ENCODE measurements at regions not wholly inside any gene's neighbourhood (a gene's known extent, or its start where the extent isn't known, plus 50 kb on each side); places are given as distances from the start of the nearest gene placed in this dataset.
"Not testable (repeated sequence)": the region's sequence is repeated elsewhere in the genome, so short reads cannot be mapped to it uniquely, and the experiment has no call there.

DNA sequence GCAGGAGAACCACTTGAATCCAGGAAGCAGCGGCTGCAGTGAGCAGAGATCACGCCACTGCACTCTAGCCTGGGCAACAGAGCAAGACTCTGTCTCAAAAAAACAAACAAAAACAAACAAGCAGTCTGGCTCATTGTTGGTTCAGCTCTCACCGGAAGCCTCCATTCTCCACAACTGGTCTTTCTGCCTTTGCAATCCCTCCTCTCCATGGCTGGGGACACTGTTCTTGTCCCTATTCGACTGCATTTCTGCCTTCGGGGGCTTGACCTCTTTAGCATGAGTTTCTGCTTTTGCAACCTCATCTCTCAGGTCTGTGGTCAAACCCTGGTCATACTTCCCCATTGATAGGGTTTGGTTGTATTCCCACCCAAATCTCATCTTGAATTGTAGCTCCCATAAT lies 216.3 kb upstream of the NR5A2 start:
- Histone ChIP-seq H3K36me3 (ENCODE audit: control insufficient read depth, insufficient read depth, low read length) (no peaks in the 10 kb centered on the region), H3K27me3 (ENCODE audit: control insufficient read depth, insufficient read depth, low read length) (no peaks in the 10 kb centered on the region), H3K4me3 (ENCODE audit: low read depth, low read length) (no peak overlapping the region), H3K9me3 (ENCODE audit: control insufficient read depth, insufficient read depth, low read length) (no peaks in the 10 kb centered on the region), H3K4me1 (ENCODE audit: control insufficient read depth, insufficient read depth, low read length) (no peaks in the 10 kb centered on the region), H3K9ac (ENCODE audit: low read depth, low read length) (no peak overlapping the region)

GRCh38 chr1:199813198-199813597 lies 214.3 kb upstream of the NR5A2 start:
- H3K36me3 ChIP-seq (ENCODE audit: control insufficient read depth, insufficient read depth, low read length), result no peaks in the 10 kb centered on the region
- no peak overlapping the region for H3K9ac ChIP-seq (ENCODE audit: low read depth, low read length)
- H3K4me3 ChIP-seq (ENCODE audit: low read depth, low read length), result no peak overlapping the region
- H3K4me1 ChIP-seq (ENCODE audit: control insufficient read depth, insufficient read depth, low read length), result no peaks in the 10 kb centered on the region
- H3K27me3 ChIP-seq (ENCODE audit: control insufficient read depth, insufficient read depth, low read length), result no peaks in the 10 kb centered on the region
- H3K9me3 ChIP-seq (ENCODE audit: control insufficient read depth, insufficient read depth, low read length), result no peaks in the 10 kb centered on the region

DNA sequence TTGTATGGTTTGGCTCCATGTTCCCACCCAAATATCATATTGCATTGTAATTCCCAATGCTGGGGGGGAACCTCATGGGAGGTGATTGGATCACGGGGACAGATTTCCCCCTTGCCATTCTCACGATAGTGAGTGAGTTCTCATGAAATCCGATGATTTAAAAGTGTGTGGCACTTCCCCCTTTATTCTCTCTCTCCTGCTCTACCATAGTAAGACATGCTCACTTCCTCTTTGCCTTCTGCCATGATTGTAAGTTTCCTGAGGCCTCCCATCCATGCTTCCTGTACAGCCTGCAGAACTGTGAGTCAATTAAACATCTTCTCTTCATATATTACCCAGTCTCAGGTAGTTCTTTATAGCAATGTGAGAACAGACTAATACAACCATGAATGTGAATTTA lies 211.6 kb upstream of the NR5A2 start:
- H3K4me3 ChIP-seq (ENCODE audit: low read depth, low read length), result no peak overlapping the region
- no peak overlapping the region for H3K9ac ChIP-seq (ENCODE audit: low read depth, low read length)
- H3K9me3 ChIP-seq (ENCODE audit: control insufficient read depth, insufficient read depth, low read length), result no peaks in the 10 kb centered on the region
- H3K4me1 ChIP-seq (ENCODE audit: control insufficient read depth, insufficient read depth, low read length), result no peaks in the 10 kb centered on the region
- no peaks in the 10 kb centered on the region for H3K36me3 ChIP-seq (ENCODE audit: control insufficient read depth, insufficient read depth, low read length)
- H3K27me3 ChIP-seq (ENCODE audit: control insufficient read depth, insufficient read depth, low read length), result no peaks in the 10 kb centered on the region

DNA sequence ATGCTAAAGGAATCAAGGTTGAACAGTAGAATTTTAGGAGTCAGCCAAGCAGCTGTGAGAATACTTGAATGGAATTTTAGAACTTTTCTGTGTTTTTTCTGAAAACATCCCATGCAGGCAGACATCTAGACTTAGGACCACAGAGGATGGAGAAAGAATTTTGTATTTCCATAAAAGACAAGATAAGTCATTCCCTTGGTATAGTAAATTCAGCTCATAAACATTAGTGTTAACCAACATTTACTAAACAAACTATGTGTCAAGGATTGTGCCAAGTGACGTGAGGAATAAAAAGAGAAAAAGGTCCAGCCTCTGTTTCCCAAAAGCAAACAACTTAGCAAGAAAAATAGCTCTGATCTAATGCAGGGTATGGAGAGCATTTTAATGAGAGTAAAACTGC lies 210.2 kb upstream of the NR5A2 start:
- H3K36me3 ChIP-seq (ENCODE audit: control insufficient read depth, insufficient read depth, low read length), result no peaks in the 10 kb centered on the region
- H3K4me3 ChIP-seq (ENCODE audit: low read depth, low read length), result no peak overlapping the region
- no peaks in the 10 kb centered on the region for H3K9me3 ChIP-seq (ENCODE audit: control insufficient read depth, insufficient read depth, low read length)
- no peak overlapping the region for H3K9ac ChIP-seq (ENCODE audit: low read depth, low read length)
- H3K27me3 ChIP-seq (ENCODE audit: control insufficient read depth, insufficient read depth, low read length), result no peaks in the 10 kb centered on the region
- no peaks in the 10 kb centered on the region for H3K4me1 ChIP-seq (ENCODE audit: control insufficient read depth, insufficient read depth, low read length)

- Histone ChIP-seq H3K27me3 (ENCODE audit: control insufficient read depth, insufficient read depth, low read length) (no peaks in the 10 kb centered on the region), H3K9me3 (ENCODE audit: control insufficient read depth, insufficient read depth, low read length) (no peaks in the 10 kb centered on the region), H3K4me3 (ENCODE audit: low read depth, low read length) (no peak overlapping the region)
Observed at GRCh38 chr1:199821029-199821779, 206.3 kb upstream of the NR5A2 start.

GRCh38 chr1:199832451-199832850 lies 195.1 kb upstream of the NR5A2 start:
- Histone ChIP-seq H3K36me3 (ENCODE audit: control insufficient read depth, insufficient read depth, low read length) (no peaks in the 10 kb centered on the region), H3K27me3 (ENCODE audit: control insufficient read depth, insufficient read depth, low read length) (no peaks in the 10 kb centered on the region), H3K9ac (ENCODE audit: low read depth, low read length) (no peak overlapping the region), H3K4me3 (ENCODE audit: low read depth, low read length) (no peak overlapping the region), H3K9me3 (ENCODE audit: control insufficient read depth, insufficient read depth, low read length) (no peaks in the 10 kb centered on the region), H3K4me1 (ENCODE audit: control insufficient read depth, insufficient read depth, low read length) (no peaks in the 10 kb centered on the region)

More at GRCh38 chr1:199821029-199821779, 206.3 kb upstream of the NR5A2 start:
- no peaks in the 10 kb centered on the region for H3K36me3 ChIP-seq (ENCODE audit: control insufficient read depth, insufficient read depth, low read length)
- no peak overlapping the region for H3K9ac ChIP-seq (ENCODE audit: low read depth, low read length)
- H3K4me1 ChIP-seq (ENCODE audit: control insufficient read depth, insufficient read depth, low read length), result no peaks in the 10 kb centered on the region

- no peaks in the 10 kb centered on the region for H3K4me1 ChIP-seq (ENCODE audit: control insufficient read depth, insufficient read depth, low read length)
- no peak overlapping the region for H3K4me3 ChIP-seq (ENCODE audit: low read depth, low read length)
- H3K9me3 ChIP-seq (ENCODE audit: control insufficient read depth, insufficient read depth, low read length), result no peaks in the 10 kb centered on the region
- no peak overlapping the region for H3K9ac ChIP-seq (ENCODE audit: low read depth, low read length)
- H3K27me3 ChIP-seq (ENCODE audit: control insufficient read depth, insufficient read depth, low read length), result no peaks in the 10 kb centered on the region
- H3K36me3 ChIP-seq (ENCODE audit: control insufficient read depth, insufficient read depth, low read length), result no peaks in the 10 kb centered on the region
Observed at GRCh38 chr1:199834711-199835110, 192.8 kb upstream of the NR5A2 start.

DNA sequence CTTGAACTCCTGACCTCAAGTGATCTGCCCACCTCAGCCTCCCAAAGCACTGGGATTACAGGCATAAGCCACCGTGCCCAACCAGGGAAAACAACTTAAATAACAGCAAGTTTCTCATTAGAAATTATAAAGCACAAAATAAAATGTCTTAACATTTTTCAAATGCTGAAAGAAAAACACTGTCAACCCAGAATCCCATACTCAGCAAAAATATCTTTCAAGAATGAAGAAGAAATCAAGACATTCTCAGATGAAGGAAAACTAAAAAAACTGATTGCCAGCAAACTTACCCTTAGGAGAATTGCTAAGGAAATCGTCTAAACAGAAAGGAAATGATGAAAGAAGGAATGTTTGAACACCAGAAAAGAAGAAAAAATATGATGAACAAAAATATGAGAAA lies 191.1 kb upstream of the NR5A2 start:
- no peaks in the 10 kb centered on the region for H3K36me3 ChIP-seq (ENCODE audit: control insufficient read depth, insufficient read depth, low read length)

DNA sequence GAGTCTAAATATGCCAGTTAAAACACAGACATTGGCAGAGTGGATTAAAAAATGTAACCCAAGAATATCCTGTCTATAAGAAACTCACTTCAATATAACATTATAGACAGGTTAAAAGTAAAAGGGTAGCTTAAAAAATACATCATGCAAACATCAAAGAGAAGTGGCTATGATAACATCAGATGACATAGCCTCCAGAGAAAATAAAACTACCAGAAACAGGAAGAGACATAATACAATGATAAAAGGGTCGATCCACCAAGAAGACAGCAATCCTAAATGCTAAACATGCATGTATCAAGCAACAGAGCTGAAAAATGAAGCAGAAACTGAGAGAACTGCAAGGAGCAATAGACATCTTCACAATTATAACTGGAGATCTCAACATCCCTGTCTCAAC lies 190.2 kb upstream of the NR5A2 start:
- H3K4me3 ChIP-seq (ENCODE audit: low read depth, low read length), result no peak overlapping the region
- no peaks in the 10 kb centered on the region for H3K4me1 ChIP-seq (ENCODE audit: control insufficient read depth, insufficient read depth, low read length)
- H3K27me3 ChIP-seq (ENCODE audit: control insufficient read depth, insufficient read depth, low read length), result no peaks in the 10 kb centered on the region
- no peaks in the 10 kb centered on the region for H3K36me3 ChIP-seq (ENCODE audit: control insufficient read depth, insufficient read depth, low read length)
- H3K9ac ChIP-seq (ENCODE audit: low read depth, low read length), result no peak overlapping the region
- no peaks in the 10 kb centered on the region for H3K9me3 ChIP-seq (ENCODE audit: control insufficient read depth, insufficient read depth, low read length)

More for the DNA sequence above, 191.1 kb upstream of the NR5A2 start:
- H3K9me3 ChIP-seq (ENCODE audit: control insufficient read depth, insufficient read depth, low read length), result no peaks in the 10 kb centered on the region
- no peaks in the 10 kb centered on the region for H3K4me1 ChIP-seq (ENCODE audit: control insufficient read depth, insufficient read depth, low read length)
- no peak overlapping the region for H3K9ac ChIP-seq (ENCODE audit: low read depth, low read length)
- H3K4me3 ChIP-seq (ENCODE audit: low read depth, low read length), result no peak overlapping the region
- no peaks in the 10 kb centered on the region for H3K27me3 ChIP-seq (ENCODE audit: control insufficient read depth, insufficient read depth, low read length)

DNA sequence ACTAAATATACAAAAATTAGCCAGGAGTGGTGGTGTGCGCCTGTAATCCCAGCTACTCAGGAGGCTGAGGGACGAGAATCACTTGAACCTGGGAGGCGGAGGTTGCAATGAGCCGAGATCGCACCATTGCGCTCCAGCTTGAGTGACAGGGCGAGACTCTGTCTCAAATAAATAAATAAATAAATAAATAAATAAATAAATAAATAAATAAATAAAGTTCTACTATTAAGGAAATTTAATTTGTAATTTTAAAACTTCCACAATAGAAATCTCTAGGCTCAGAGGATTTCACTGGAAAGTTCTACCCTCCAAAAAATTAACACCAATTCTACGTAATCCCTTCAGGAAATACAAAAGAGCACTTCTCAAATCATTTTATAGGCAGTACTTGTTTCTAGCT lies 187.9 kb upstream of the NR5A2 start:
- H3K4me3 ChIP-seq (ENCODE audit: low read depth, low read length); H3K9ac ChIP-seq (ENCODE audit: low read depth, low read length); H3K4me1 ChIP-seq (ENCODE audit: control insufficient read depth, insufficient read depth, low read length); H3K9me3 ChIP-seq (ENCODE audit: control insufficient read depth, insufficient read depth, low read length); H3K36me3 ChIP-seq (ENCODE audit: control insufficient read depth, insufficient read depth, low read length); H3K27me3 ChIP-seq (ENCODE audit: control insufficient read depth, insufficient read depth, low read length): not testable (repeated sequence)

GRCh38 chr1:199843096-199843495 lies 184.4 kb upstream of the NR5A2 start:
- H3K4me1 ChIP-seq (ENCODE audit: control insufficient read depth, insufficient read depth, low read length); H3K36me3 ChIP-seq (ENCODE audit: control insufficient read depth, insufficient read depth, low read length); H3K9ac ChIP-seq (ENCODE audit: low read depth, low read length); H3K27me3 ChIP-seq (ENCODE audit: control insufficient read depth, insufficient read depth, low read length); H3K4me3 ChIP-seq (ENCODE audit: low read depth, low read length); H3K9me3 ChIP-seq (ENCODE audit: control insufficient read depth, insufficient read depth, low read length): not testable (repeated sequence)

DNA sequence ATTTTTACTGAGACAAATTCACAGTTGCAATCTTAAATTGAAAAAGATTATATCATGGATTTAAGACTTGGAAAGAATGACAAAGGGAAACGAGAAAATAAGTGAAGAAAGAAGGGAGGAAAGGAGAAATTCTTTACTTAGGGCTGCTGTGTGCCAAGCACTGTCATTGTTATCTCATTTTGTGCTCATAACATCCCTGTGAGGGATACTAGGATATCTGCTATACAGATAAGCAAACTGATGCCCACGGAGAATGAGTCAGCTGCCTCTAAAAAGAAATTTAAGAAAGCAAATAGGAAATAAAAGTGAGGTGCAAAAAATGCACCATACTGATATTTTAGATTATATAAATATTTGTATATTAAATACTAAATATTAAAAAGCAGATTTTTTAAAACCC lies 183.6 kb upstream of the NR5A2 start:
- Histone ChIP-seq H3K4me1 (ENCODE audit: control insufficient read depth, insufficient read depth, low read length) (no peaks in the 10 kb centered on the region), H3K4me3 (ENCODE audit: low read depth, low read length) (no peak overlapping the region), H3K9me3 (ENCODE audit: control insufficient read depth, insufficient read depth, low read length) (no peaks in the 10 kb centered on the region), H3K36me3 (ENCODE audit: control insufficient read depth, insufficient read depth, low read length) (no peaks in the 10 kb centered on the region), H3K27me3 (ENCODE audit: control insufficient read depth, insufficient read depth, low read length) (no peaks in the 10 kb centered on the region), H3K9ac (ENCODE audit: low read depth, low read length) (no peak overlapping the region)

Measured in iPS-15b (cell line).